ENCODE measurements at regions not wholly inside any gene's neighbourhood (a gene's known extent, or its start where the extent isn't known, plus 50 kb on each side); places are given as distances from the start of the nearest gene placed in this dataset.
"Not testable (repeated sequence)": the region's sequence is repeated elsewhere in the genome, so short reads cannot be mapped to it uniquely, and the experiment has no call there.

DNA sequence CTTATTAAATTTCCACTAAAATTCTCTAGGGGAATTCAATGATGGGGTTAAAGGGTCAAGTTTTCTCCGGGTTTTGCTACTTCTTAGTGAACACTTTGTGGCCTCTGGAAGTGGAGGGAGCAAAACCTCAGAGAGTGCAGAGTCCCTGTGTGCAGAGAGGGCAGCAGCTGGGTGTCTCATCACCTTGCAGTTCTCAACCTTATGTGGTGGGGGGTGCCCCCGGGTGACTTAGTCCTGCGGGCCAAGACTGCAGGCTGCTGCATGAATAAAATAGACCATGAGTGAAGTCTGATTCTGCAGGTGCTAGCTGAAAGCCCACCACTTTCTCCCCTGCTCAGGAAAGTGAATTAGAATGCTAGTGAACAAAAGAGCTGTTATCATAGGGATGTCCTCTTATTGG lies 191.6 kb downstream of the DLEU7 start:
- Histone ChIP-seq H3K27me3 (ENCODE audit: insufficient read depth, low read length) (no peaks in the 10 kb centered on the region), H3K36me3 (ENCODE audit: insufficient read depth, low read length) (no peaks in the 10 kb centered on the region), H4K20me1 (ENCODE audit: insufficient read depth, low read length) (no peaks in the 10 kb centered on the region), H2AFZ (ENCODE audit: low read length) (no peak overlapping the region), H3K4me2 (ENCODE audit: insufficient read depth, low read length) (no peak overlapping the region), H3K79me2 (ENCODE audit: insufficient read depth, low read length) (no peaks in the 10 kb centered on the region), H3K27ac (ENCODE audit: low read depth, low read length) (no peak overlapping the region), H3K4me1 (ENCODE audit: insufficient read depth, low read length) (peaks cover 4% of the 10 kb centered on the region), H3K4me3 (ENCODE audit: insufficient read depth, low read length) (no peak overlapping the region), H3K9me3 (ENCODE audit: low read depth, low read length) (no peaks in the 10 kb centered on the region)
- peak; percentile 35 for DNase-seq (ENCODE audit: insufficient read length, low spot score, missing footprints)
- TF ChIP-seq, protein P1, sequence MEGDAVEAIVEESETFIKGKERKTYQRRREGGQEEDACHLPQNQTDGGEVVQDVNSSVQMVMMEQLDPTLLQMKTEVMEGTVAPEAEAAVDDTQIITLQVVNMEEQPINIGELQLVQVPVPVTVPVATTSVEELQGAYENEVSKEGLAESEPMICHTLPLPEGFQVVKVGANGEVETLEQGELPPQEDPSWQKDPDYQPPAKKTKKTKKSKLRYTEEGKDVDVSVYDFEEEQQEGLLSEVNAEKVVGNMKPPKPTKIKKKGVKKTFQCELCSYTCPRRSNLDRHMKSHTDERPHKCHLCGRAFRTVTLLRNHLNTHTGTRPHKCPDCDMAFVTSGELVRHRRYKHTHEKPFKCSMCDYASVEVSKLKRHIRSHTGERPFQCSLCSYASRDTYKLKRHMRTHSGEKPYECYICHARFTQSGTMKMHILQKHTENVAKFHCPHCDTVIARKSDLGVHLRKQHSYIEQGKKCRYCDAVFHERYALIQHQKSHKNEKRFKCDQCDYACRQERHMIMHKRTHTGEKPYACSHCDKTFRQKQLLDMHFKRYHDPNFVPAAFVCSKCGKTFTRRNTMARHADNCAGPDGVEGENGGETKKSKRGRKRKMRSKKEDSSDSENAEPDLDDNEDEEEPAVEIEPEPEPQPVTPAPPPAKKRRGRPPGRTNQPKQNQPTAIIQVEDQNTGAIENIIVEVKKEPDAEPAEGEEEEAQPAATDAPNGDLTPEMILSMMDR (IDR thresholded peaks at IDR 0.05; ENCODE audit: extremely low read depth, low read depth, low read length) = no peak

DNA sequence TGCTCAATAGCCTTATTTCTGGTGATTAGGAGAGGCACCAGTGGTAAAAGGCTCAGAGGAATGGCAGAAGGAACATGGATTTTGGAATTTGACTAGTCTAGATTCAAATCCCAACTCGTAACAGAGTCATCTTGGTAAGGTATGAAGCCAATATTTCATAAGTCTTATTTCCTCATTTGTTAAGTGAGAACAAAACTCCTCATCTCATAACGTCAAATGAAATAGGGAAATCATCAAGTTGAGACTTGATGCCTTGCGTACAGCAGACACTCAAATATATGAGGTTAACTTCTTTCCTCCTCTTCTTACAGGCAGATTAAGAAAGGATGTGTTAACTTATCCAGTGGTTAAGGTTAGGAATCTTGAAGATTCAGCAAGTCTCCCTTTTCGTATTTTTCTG lies 189.2 kb downstream of the DLEU7 start:
- no peak overlapping the region for H3K27ac ChIP-seq (ENCODE audit: low read depth, low read length)
- H2AFZ ChIP-seq (ENCODE audit: low read length) = no peak overlapping the region
- DNase-seq (ENCODE audit: insufficient read length, low spot score, missing footprints) = no peak
- H3K9me3 ChIP-seq (ENCODE audit: low read depth, low read length) = no peaks in the 10 kb centered on the region
- H3K36me3 ChIP-seq (ENCODE audit: insufficient read depth, low read length) = no peaks in the 10 kb centered on the region
- H3K79me2 ChIP-seq (ENCODE audit: insufficient read depth, low read length) = no peaks in the 10 kb centered on the region
- H3K27me3 ChIP-seq (ENCODE audit: insufficient read depth, low read length) = no peaks in the 10 kb centered on the region
- H3K4me2 ChIP-seq (ENCODE audit: insufficient read depth, low read length) = no peak overlapping the region
- H4K20me1 ChIP-seq (ENCODE audit: insufficient read depth, low read length) = no peaks in the 10 kb centered on the region
- H3K4me3 ChIP-seq (ENCODE audit: insufficient read depth, low read length) = no peak overlapping the region
- peaks cover 4% of the 10 kb centered on the region for H3K4me1 ChIP-seq (ENCODE audit: insufficient read depth, low read length)
- TF ChIP-seq, protein P1 (IDR thresholded peaks at IDR 0.05; ENCODE audit: extremely low read depth, low read depth, low read length) = no peak

DNA sequence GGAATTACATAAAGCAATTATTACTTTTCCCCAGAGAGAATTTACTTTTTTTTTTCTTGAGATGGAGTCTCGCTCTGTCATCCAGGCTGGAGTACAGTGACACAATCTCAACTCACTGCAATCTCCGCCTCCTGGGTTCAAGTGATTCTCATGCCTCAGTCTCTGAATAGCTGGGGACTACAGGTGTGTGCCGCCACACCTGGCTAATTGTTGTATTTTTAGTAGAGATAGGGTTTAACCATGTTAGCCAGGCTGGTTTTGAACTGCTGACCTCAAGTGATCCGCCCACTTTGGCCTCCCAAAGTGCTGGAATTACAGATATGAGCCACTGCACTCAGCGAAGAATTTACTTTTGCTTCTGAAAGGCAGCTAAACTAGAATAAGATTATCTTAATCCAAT lies 181.6 kb downstream of the DLEU7 start:
- H3K27me3 ChIP-seq (ENCODE audit: insufficient read depth, low read length); H2AFZ ChIP-seq (ENCODE audit: low read length); H3K4me2 ChIP-seq (ENCODE audit: insufficient read depth, low read length); H3K79me2 ChIP-seq (ENCODE audit: insufficient read depth, low read length); H4K20me1 ChIP-seq (ENCODE audit: insufficient read depth, low read length); H3K4me3 ChIP-seq (ENCODE audit: insufficient read depth, low read length); H3K4me1 ChIP-seq (ENCODE audit: insufficient read depth, low read length); H3K36me3 ChIP-seq (ENCODE audit: insufficient read depth, low read length); H3K9me3 ChIP-seq (ENCODE audit: low read depth, low read length); DNase-seq (ENCODE audit: insufficient read length, low spot score, missing footprints); H3K27ac ChIP-seq (ENCODE audit: low read depth, low read length): not testable (repeated sequence)

DNA sequence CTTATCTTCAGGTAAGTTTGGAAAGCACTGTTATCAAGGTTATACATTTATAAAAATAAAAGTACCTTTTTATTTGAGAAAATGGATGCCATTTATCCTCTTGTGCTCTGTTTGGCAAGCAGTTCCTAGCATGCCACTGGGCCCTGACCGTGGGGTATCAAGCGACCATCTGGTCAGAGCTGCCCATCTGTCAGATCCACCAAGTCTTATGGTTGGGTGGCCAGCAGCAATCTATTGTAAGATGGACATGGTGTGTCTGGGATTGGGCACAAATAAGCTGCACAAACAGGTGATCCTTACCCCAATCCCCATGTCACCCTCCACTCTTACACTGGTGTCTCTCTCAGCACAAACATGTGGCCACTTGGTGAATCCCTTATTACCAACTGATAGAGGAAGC lies 178.5 kb downstream of the DLEU7 start:
- no peak for DNase-seq (ENCODE audit: insufficient read length, low spot score, missing footprints)
- Histone ChIP-seq H3K27me3 (ENCODE audit: insufficient read depth, low read length) (no peaks in the 10 kb centered on the region), H2AFZ (ENCODE audit: low read length) (no peak overlapping the region), H3K4me2 (ENCODE audit: insufficient read depth, low read length) (no peak overlapping the region), H3K9me3 (ENCODE audit: low read depth, low read length) (no peaks in the 10 kb centered on the region), H3K79me2 (ENCODE audit: insufficient read depth, low read length) (no peaks in the 10 kb centered on the region), H3K36me3 (ENCODE audit: insufficient read depth, low read length) (no peaks in the 10 kb centered on the region), H4K20me1 (ENCODE audit: insufficient read depth, low read length) (no peaks in the 10 kb centered on the region), H3K27ac (ENCODE audit: low read depth, low read length) (no peak overlapping the region), H3K4me1 (ENCODE audit: insufficient read depth, low read length) (no peaks in the 10 kb centered on the region), H3K4me3 (ENCODE audit: insufficient read depth, low read length) (no peak overlapping the region)
- TF ChIP-seq, protein P1 (IDR thresholded peaks at IDR 0.05; ENCODE audit: extremely low read depth, low read depth, low read length) = no peak

DNA sequence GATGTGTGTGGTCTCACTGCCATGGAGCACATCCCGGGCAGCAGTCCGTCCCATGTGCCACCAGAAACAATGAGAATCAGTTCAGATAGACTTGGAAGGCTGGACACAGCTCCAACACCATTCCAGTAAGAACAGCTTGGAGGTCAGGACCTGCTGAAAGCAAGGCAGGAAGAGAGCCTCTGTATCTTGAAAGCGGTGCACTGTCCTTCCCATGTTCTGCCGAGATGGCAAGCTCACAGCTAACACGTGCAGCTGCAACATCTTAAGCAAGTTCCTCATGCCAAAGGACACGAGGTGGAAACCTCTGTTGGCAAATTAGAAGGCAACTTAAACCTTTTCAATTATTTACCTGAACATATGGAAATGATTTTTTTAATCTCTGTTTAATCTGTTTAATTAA lies 175.4 kb downstream of the DLEU7 start:
- no peaks in the 10 kb centered on the region for H3K9me3 ChIP-seq (ENCODE audit: low read depth, low read length)
- H4K20me1 ChIP-seq (ENCODE audit: insufficient read depth, low read length) = no peaks in the 10 kb centered on the region
- H3K27ac ChIP-seq (ENCODE audit: low read depth, low read length) = no peak overlapping the region
- H2AFZ ChIP-seq (ENCODE audit: low read length) = no peak overlapping the region
- TF ChIP-seq, protein P1 (IDR thresholded peaks at IDR 0.05; ENCODE audit: extremely low read depth, low read depth, low read length) = no peak
- H3K79me2 ChIP-seq (ENCODE audit: insufficient read depth, low read length) = no peaks in the 10 kb centered on the region
- no peak for DNase-seq (ENCODE audit: insufficient read length, low spot score, missing footprints)
- H3K27me3 ChIP-seq (ENCODE audit: insufficient read depth, low read length) = no peaks in the 10 kb centered on the region
- H3K4me1 ChIP-seq (ENCODE audit: insufficient read depth, low read length) = peaks cover 13% of the 10 kb centered on the region
- H3K36me3 ChIP-seq (ENCODE audit: insufficient read depth, low read length) = no peaks in the 10 kb centered on the region
- H3K4me3 ChIP-seq (ENCODE audit: insufficient read depth, low read length) = no peak overlapping the region
- H3K4me2 ChIP-seq (ENCODE audit: insufficient read depth, low read length) = no peak overlapping the region

Data from osteoblast (primary cell).